GM12878 (cell line): ENCODE measurements at regions not wholly inside any gene's neighbourhood (a gene's known extent, or its start where the extent isn't known, plus 50 kb on each side); places are given as distances from the start of the nearest gene placed in this dataset.

Experiments
- BACH1 ChIP-seq: fragments of 450-650 bp; IDR thresholded peaks from 2 replicates; pipeline ENCODE4 v1.6.1; 2017; ENCODE audit warnings: mild to moderate bottlenecking, borderline replicate concordance
- CHD2 ChIP-seq: IDR thresholded peaks from 2 replicates; pipeline ENCODE4 v1.6.1; 2011; ENCODE audit warnings: low read depth, low read length, improper control_type of control experiment, borderline replicate concordance
- ETV6 ChIP-seq, 2 experiments: fragments of 450-650 bp in 1 of 2; IDR thresholded peaks in 1 of 2; conservative IDR thresholded peaks in 1 of 2; 2 replicates each; pipeline ENCODE4 v1.6.1; 2014; ENCODE audit warnings: antibody characterized with exemption in 1 of 2, borderline replicate concordance in 1 of 2, low read depth in 1 of 2, mild to moderate bottlenecking in 1 of 2, moderate library complexity in 1 of 2
- FOS ChIP-seq: IDR thresholded peaks from 3 replicates; pipeline ENCODE4 v1.6.1; 2011; ENCODE audit warnings: borderline replicate concordance; ENCODE audit not compliant: insufficient read length; ENCODE audit errors: extremely low read depth
- FOXM1 ChIP-seq: IDR thresholded peaks from 2 replicates; pipeline ENCODE4 v1.6.1; 2012; ENCODE audit warnings: low read depth, mild to moderate bottlenecking, inconsistent platforms, low read length, moderate library complexity
- HCFC1 ChIP-seq: fragments of 150-350 bp; IDR thresholded peaks from 2 replicates; pipeline ENCODE4 v1.6.1; 2014; ENCODE audit warnings: low read length
- HSF1 ChIP-seq: fragments of 150-350 bp; IDR thresholded peaks from 2 replicates; pipeline ENCODE4 v1.6.1; 2014; ENCODE audit warnings: mild to moderate bottlenecking, low read depth, low read length
- MEF2B ChIP-seq: fragments of 450-650 bp; IDR thresholded peaks from 2 replicates; pipeline ENCODE4 v1.6.1; 2018; ENCODE audit warnings: mild to moderate bottlenecking, moderate library complexity; ENCODE audit not compliant: partially characterized antibody, poor library complexity, severe bottlenecking
- MTA2 ChIP-seq: fragments of 450-650 bp; IDR thresholded peaks from 2 replicates; pipeline ENCODE4 v1.6.1; 2016; ENCODE audit warnings: low read depth, mild to moderate bottlenecking, moderate library complexity
- NBN ChIP-seq: fragments of 450-650 bp; IDR thresholded peaks from 2 replicates; pipeline ENCODE4 v1.6.1; 2016
- NR2F1 ChIP-seq: fragments of 450-650 bp; conservative IDR thresholded peaks from 2 replicates; pipeline ENCODE4 v1.6.1; 2017; ENCODE audit warnings: mild to moderate bottlenecking
- RUNX3 ChIP-seq: IDR thresholded peaks from 2 replicates; pipeline ENCODE4 v1.6.1; 2012; ENCODE audit warnings: low read length, inconsistent platforms
- SIX5 ChIP-seq: IDR thresholded peaks from 2 replicates; pipeline ENCODE4 v1.6.1; 2011; ENCODE audit warnings: mild to moderate bottlenecking, low read depth, low read length, moderate library complexity; ENCODE audit not compliant: severe bottlenecking
- SMAD1 ChIP-seq: fragments of 450-650 bp; IDR thresholded peaks from 2 replicates; pipeline ENCODE4 v1.6.1; 2018; ENCODE audit warnings: mild to moderate bottlenecking, low read depth; ENCODE audit not compliant: partially characterized antibody
- SREBF1 ChIP-seq: IDR thresholded peaks from 2 replicates; pipeline ENCODE4 v1.6.1; 2012; ENCODE audit warnings: mild to moderate bottlenecking, low read length
- SUPT20H ChIP-seq: IDR thresholded peaks from 2 replicates; pipeline ENCODE4 v1.6.1; 2011; ENCODE audit warnings: low read depth, mild to moderate bottlenecking, low read length, moderate library complexity, borderline replicate concordance; ENCODE audit not compliant: control insufficient read depth
- TARDBP ChIP-seq: IDR thresholded peaks from 2 replicates; pipeline ENCODE4 v1.6.1; 2016; ENCODE audit warnings: borderline replicate concordance
- USF1 ChIP-seq: IDR thresholded peaks from 2 replicates; pipeline ENCODE4 v1.6.1; 2011; ENCODE audit warnings: borderline replicate concordance, low read depth, mild to moderate bottlenecking, moderate library complexity, mixed read lengths, low read length; ENCODE audit not compliant: insufficient read depth; ENCODE audit errors: extremely low read length
- WRNIP1 ChIP-seq: IDR thresholded peaks from 2 replicates; pipeline ENCODE4 v1.6.1; 2011; ENCODE audit warnings: low read depth, low read length, improper control_type of control experiment, borderline replicate concordance
- ZNF384 ChIP-seq: IDR thresholded peaks from 2 replicates; pipeline ENCODE4 v1.6.1; 2012; ENCODE audit warnings: low read depth, mild to moderate bottlenecking, low read length, improper control_type of control experiment, borderline replicate concordance
- ZNF622 ChIP-seq: fragments of 450-650 bp; IDR thresholded peaks from 2 replicates; pipeline ENCODE4 v1.6.1; 2017; ENCODE audit warnings: mild to moderate bottlenecking, inconsistent platforms
- ZNF687 ChIP-seq: fragments of 450-650 bp; IDR thresholded peaks from 2 replicates; pipeline ENCODE4 v1.6.1; 2017; ENCODE audit warnings: mild to moderate bottlenecking, moderate library complexity
- ZZZ3 ChIP-seq: IDR thresholded peaks from 2 replicates; pipeline ENCODE4 v1.6.1; 2011; ENCODE audit warnings: low read depth; ENCODE audit not compliant: control insufficient read depth, insufficient read length

- no peak for TF ChIP-seq SMAD1
- TF ChIP-seq RUNX3 = peak; percentile 100
- TF ChIP-seq NR2F1 = peak; percentile 82
- TF ChIP-seq ETV6 (conservative IDR thresholded peaks at IDR 0.05 in 1 of 2, IDR thresholded peaks at IDR 0.05 in 1 of 2; ENCODE audit: borderline replicate concordance in 1 of 2, low read depth in 1 of 2) = peak in 1 of 2 experiments; percentile 67; a peak in 1 of 4 replicates
- peak; percentile 40; the same call in 1 of the 2 replicates for TF ChIP-seq BACH1
- TF ChIP-seq HCFC1 = no peak
- TF ChIP-seq WRNIP1 = no peak
- TF ChIP-seq ZNF622 = no peak
- peak; percentile 97 for TF ChIP-seq MTA2
- TF ChIP-seq FOXM1 = peak; percentile 94; the same call in 1 of the 2 replicates
- TF ChIP-seq MEF2B = peak; percentile 74
- no peak for TF ChIP-seq FOS
- no peak for TF ChIP-seq NBN
- no peak for TF ChIP-seq HSF1
- no peak for TF ChIP-seq ZNF384
- no peak for TF ChIP-seq SREBF1
- TF ChIP-seq TARDBP = no peak
- TF ChIP-seq SUPT20H = no peak
- no peak for TF ChIP-seq ZZZ3
- no peak; the same call in 1 of the 2 replicates for TF ChIP-seq ZNF687
- no peak for TF ChIP-seq USF1
- TF ChIP-seq SIX5 = no peak
- TF ChIP-seq CHD2 = no peak; the same call in 1 of the 2 replicates
Measured at GRCh38 chr15:96037584-96037983, 292.9 kb upstream of the NR2F2 start (continued).
